ENCODE measurements at regions not wholly inside any gene's neighbourhood (a gene's known extent, or its start where the extent isn't known, plus 50 kb on each side); places are given as distances from the start of the nearest gene placed in this dataset.

DNA sequence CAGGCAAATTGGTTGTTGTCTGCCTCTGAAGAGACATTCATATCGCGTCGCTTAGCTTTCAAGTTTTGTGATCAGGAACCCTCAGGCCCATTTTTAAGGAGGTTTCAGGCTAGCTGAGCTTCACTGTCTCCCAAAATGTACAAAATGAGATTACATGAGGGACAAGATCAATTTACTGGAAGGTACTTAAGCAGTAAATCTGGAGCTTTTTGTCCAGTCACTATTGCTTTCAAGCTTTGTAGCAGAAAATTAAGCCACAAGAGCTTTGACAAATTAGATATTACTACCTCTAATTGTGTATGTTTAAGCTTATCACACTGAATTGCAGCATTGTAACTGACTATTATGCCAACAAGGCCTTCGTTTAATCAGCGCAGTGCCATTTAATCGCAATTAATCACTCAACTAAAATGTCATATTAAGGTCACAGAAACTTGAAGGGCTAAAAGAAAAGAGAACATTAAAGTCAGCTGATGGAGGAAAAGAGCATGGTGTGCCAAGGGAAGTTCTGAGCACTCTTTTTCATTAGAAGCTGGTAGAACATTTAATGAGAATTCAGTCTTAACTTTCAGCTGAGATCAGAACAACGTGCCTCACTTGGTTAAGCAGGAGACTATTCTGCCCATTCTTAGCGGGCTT is 353.0 kb downstream of the FBXO8 start:
- DNase-seq (ENCODE audit: low read depth in 2 of 2): no peak

- no peak for DNase-seq (ENCODE audit: low read depth in 2 of 2)
Observed at GRCh38 chr4:173929921-173930320, 353.5 kb downstream of the FBXO8 start.

DNA sequence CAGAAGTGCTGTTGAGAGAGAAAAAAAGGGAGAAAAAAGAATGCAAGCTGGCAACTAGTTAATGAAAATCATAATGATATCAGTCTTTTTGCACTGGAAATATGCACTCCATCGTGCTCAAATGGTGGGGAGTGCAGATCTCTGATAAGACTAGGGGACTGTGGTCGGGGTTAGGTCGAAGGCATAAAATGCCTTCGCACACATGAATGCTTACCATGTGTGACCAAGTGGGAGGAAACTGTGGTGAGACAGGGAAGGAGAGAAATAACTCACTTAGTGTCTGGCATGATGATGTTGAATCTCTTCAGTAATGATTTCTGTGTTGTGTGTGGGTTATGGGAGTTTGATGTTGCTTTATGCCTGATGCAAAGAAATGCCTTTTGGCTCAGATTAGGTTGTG is 358.9 kb downstream of the FBXO8 start:
- no peak for DNase-seq (ENCODE audit: low read depth in 2 of 2)

GRCh38 chr4:173919861-173920260 is 363.6 kb downstream of the FBXO8 start:
- DNase-seq (ENCODE audit: low read depth in 2 of 2): no peak

DNA sequence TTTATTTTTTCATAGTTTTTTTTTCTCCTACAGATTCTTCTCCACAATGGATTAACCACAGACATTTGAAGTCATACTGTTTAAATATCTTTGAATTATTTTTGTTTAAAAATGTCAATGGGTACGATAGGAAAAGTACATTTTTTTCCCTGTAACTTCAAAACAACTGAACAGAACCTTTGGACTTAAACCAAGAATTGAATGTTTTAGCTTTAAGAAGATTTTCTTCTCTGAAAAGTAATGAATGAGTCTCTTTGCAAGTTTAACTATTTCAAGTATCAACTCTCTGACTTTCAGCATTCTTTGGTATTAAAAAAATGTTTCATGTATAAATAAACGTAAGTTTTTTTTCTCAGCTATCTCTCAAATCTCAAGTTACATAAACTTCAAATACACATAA is 364.3 kb downstream of the FBXO8 start:
- no peak for DNase-seq (ENCODE audit: low read depth in 2 of 2)

DNA sequence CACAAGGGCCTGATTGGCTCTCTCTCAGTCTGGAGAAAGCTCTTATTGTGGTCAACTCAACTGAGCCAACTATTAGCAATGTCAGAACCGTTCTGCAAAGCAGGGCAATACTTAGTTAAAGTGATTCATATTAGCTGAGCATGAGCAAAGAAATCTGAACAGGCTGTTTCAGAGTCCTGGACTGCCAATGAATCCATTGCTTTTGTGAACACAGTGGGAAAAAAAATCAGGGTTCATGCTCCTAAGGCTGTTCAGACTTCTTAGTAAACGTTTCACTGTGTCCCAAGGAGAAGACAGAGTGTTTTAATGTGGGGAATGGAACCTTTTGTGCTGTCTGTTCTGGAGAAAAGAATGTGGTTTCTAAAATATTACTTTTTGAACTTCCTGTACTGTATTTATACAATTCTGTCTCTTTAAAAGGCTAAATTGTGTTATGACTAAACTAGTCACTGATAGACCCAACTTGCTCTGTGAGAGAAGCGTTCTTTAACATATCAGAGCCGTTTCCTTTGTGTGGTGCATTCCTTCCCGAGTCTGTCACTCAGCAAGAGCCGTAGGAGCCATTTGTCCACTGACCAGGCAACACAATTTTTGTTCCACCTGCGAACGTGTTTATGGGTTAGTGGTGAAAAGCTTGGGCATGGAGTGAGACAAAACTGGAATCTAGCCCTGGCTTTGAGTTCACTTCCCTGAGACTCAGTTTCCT is 366.1 kb downstream of the FBXO8 start:
- no peak for DNase-seq (ENCODE audit: low read depth in 2 of 2)

- DNase-seq (ENCODE audit: low read depth in 2 of 2): no peak
Observed at GRCh38 chr4:173913496-173913895, 370.0 kb downstream of the FBXO8 start.

GRCh38 chr4:173912384-173912783 is 371.1 kb downstream of the FBXO8 start:
- DNase-seq (ENCODE audit: low read depth in 2 of 2): no peak

- DNase-seq (ENCODE audit: low read depth in 2 of 2): no peak
Observed at GRCh38 chr4:173910891-173911290, 372.6 kb downstream of the FBXO8 start.

DNA sequence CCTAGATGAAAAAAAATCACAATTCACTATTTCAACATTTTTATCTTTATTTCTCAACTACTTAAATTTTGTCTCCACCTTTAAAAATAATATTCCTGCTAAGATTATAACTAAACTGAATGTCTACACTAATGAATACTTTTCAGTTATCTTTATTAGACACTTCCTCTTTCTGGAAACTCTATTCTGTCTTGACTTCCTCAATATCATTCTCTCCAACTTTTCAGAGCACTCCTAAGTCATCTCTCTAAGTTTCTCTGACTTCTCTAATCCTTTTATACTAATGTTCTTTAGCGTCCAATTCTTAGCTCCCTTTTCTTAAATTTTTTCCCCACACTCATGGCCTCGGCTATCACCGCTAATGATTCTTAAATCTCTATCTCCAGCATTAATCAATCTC is 374.2 kb downstream of the FBXO8 start:
- DNase-seq (ENCODE audit: low read depth in 2 of 2): no peak

DNA sequence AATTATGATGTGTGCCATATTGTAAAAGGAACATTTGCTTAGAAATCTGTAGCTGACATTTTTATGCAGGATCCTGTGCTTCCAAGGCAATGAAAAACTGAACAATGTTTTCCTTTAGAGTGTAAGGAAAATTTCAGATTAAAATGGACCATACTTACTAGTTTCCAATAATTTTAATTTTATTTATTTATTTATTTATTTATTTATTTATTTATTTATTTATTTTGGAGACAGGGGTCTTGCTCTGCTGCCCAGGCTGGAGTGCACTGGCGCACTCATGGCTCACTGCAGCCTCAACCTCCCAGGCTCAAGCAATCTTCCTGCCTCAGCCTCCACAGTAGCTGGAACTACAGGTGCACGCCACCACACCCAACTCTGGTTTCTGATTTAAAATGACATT is 369.8 kb upstream of the HAND2 start:
- no peak for DNase-seq (ENCODE audit: low read depth in 2 of 2)

DNA sequence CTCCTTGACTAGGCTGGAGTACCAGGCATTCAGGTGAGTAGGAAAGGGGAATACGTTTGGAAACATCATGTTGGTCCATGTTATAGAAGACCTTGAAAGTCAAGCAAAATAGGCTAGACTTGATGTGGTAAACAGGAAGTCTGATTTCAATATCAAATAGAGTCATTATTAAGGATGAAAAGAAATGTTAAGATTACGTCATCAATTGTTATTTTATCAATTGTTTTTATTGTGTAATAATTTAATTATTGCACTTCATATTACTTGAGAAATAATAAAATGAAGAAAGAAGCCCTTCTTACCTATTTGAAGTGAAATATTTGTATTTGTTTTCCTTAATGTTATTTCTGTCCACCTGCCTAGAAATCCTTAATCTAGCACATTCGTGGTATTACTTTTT is 361.0 kb upstream of the HAND2 start:
- DNase-seq (ENCODE audit: low read depth in 2 of 2): no peak

DNA sequence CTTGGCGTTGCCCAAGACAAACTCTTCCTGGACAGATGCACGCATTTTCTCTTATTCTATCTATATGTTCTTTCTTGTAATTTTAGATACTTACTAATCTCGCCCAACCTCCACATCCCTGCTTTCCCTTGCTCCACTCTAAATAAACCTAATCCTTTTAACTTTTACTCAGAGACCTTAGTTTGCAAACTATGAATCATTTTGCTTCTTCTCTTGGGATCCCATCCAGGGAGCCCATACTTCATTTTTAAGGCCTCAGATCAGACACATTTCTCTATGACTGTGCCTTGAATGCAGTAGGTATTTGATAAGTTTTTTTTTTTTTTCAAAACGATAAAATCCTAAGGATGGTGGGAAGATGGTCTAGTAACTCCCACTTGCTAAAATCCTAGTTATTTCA is 353.8 kb upstream of the HAND2 start:
- DNase-seq (ENCODE audit: low read depth in 2 of 2): no peak

DNA sequence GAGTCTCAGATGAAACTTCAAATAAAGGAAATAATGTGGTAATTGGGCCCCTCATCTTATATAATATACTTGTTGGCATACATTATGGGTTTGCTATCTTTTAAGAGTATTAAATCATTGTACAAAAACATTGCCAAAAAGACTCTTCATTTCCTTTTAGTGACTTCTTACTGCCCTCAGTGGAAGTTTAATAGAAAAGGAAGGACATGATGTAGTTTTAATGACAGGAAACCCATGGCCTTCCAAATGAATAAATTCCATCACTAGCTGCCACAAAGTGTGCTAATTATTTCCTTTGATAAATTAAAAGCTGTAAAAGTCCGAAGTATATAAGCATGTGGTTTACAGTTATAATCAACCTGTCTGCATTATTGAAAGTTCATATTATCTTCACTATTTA is 350.9 kb upstream of the HAND2 start:
- DNase-seq (ENCODE audit: low read depth in 2 of 2): no peak

- DNase-seq (ENCODE audit: low read depth in 2 of 2): no peak
Observed at GRCh38 chr4:173879509-173879908, 349.5 kb upstream of the HAND2 start.

DNA sequence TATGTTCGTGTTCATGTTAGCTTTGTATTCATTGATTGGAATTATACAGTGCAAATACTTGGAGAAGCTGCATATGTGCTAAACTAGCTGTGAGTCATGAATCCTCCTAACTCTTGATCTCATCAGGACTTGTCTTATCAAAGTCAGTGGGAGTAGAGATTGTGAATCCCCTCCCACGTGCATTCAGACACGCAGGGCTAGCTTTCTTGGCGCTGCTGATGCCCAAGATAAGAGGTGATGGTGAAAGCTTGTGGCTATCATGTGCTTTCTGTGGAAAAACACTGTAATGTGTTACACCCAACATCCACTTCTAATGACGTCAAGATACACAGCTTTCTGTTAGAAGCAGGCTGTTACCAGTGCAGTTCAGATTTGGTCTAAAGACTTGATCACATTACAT is 348.7 kb upstream of the HAND2 start:
- DNase-seq (ENCODE audit: low read depth in 2 of 2): no peak

- no peak for DNase-seq (ENCODE audit: low read depth in 2 of 2)
Observed at GRCh38 chr4:173871643-173872042, 341.6 kb upstream of the HAND2 start.

DNA sequence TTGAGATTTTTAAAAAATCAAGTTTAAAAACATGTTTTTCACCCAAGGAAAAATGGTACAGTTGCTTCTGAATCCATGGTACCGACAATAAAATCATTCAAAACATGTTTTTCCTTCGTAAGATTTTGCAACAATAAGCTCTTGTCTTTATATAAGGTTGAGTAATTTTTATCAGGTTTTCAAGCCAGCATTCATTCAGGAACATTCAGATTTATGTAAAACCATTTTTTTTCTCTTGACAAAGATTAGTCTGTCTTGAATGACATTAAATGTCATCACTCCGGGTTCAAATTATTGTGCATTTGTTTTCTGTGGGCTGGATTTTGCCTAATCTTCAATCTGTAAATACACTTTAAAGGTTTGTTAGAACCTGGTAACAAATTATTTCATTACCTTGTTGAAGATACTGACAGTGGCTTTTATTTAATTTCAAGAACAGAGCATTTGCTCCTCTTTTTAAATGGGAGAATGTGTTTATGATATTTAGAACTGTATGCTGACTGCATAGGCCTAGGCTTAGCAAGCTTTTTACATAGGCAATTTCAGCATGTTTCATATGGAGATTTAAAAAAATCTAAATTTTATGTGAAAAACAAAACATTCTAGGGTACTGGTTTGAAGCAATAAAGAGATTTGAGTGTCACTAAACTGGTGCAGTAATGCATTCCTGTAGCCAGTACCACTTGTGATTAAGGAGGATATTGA is 336.4 kb upstream of the HAND2 start:
- no peak for DNase-seq (ENCODE audit: low read depth in 2 of 2)

DNA sequence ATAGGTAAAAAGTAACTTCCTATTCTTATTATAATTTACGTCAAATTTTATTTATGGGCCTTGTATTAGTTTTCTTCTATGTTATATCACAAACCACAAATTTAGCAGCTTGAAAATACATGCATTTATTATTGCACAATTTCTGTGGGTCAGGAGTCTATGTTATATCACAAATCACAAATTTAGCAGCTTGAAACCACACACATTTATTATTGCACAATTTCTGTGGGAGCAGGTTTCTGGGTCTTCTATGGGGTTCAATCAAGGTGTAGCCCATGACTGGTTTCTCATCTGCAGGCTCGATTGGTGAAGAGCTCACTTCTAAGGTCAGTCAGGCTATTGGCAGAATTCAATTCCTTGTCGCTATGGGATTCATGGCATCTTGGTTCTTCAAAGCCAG is 332.7 kb upstream of the HAND2 start:
- no peak for DNase-seq (ENCODE audit: low read depth in 2 of 2)

DNA sequence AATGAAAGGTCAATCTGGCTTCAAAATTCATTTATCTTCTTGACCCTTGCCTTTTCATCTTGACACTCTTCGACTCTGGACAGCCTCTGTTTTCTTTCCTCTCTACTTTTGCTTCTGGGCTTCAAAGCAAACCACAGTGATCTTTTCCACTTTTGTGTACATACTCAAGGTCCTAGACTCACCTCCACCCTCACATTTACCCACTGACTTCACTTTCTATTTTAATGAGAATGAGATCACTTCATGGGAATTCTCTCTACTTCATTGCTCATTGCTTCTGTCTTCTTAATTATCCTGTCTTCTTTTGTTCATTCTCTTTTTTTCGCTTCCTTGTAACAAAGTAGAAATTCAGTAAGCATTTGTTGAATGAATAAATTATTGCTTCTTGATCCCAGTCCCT is 330.1 kb upstream of the HAND2 start:
- no peak for DNase-seq (ENCODE audit: low read depth in 2 of 2)

DNA sequence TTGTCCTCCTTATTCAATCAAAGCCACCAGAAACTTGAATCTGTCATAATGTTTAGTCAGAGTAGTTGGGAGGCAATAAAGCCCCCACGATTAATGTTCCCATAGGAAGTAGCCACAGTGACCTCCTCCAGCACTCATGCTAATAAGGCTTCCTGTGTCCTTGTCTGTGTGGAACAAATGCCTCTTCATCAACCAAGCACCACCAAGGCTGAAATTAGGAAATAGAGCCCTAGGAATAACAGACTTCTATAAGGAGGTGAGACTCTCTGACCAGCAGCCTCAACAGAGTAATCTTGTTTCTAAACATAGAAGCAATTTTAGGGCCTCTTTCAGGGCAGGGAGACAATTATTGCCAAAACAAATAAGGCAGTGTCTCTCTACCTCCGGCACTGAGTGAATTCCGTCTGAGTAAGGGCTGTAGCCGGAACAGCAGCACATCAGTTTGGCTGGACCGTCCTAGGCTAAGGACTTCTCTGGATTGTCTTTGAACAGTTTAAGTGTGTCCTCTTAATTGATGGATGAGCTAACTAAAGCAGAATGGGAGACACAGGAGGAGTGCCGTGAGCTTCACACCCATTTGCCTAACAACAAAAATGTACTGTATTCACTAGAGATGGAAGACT is 329.2 kb upstream of the HAND2 start:
- no peak for DNase-seq (ENCODE audit: low read depth in 2 of 2)

- DNase-seq (ENCODE audit: low read depth in 2 of 2): no peak
Observed at GRCh38 chr4:173858471-173858870, 328.4 kb upstream of the HAND2 start.

DNA sequence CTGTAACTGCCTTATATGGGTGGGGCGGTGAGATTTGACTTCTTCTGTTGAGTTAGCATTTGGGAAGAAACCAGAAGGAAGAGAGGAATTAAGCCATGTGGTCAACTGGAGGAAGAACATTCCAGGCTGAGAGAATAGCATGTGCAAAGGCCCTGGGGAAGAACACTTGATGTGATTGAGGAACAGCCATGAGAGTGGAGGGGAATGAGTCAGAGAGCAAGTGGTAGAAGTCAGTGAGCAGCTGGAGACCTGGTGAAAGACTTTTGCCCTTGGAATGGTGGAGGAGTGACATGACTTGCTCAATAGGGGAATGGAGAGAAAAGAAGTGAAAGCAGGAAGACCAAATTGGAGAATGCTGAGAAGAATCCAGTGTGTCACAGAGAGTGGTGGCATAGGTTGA is 327.8 kb upstream of the HAND2 start:
- no peak for DNase-seq (ENCODE audit: low read depth in 2 of 2)
